Thymus (tissue), 11 donors: ENCODE measurements at regions not wholly inside any gene's neighbourhood (a gene's known extent, or its start where the extent isn't known, plus 50 kb on each side); places are given as distances from the start of the nearest gene placed in this dataset.
A peak's percentile ranks its signal among the peaks of the same experiment; 100 is the strongest.
"Not testable (repeated sequence)": the region's sequence is repeated elsewhere in the genome, so short reads cannot be mapped to it uniquely, and the experiment has no call there.

Experiments
- DNase-seq, 9 donors: peaks; one replicate each; pipeline ENCODE4 v3.0.0-alpha.2; 2013; ENCODE audit warnings: low spot score in 9 of 9, low read depth in 6 of 9, missing footprints in 1 of 9
- H3K27ac ChIP-seq, 2 donors: one replicate each; pipeline ENCODE4 v1.5.1; 2013; ENCODE audit warnings: control low read depth in 1 of 2, low read depth in 1 of 2, low read length in 1 of 2, mild to moderate bottlenecking in 1 of 2, moderate library complexity in 1 of 2
- H3K27me3 ChIP-seq, 2 donors: one replicate each; pipeline ENCODE4 v1.5.1; 2013; ENCODE audit warnings: low read length in 1 of 2; ENCODE audit not compliant: control insufficient read depth in 2 of 2, insufficient read depth in 1 of 2
- H3K36me3 ChIP-seq, 2 donors: one replicate each; pipeline ENCODE4 v1.5.1; 2013; ENCODE audit warnings: low read length in 1 of 2, mild to moderate bottlenecking in 1 of 2, moderate library complexity in 1 of 2; ENCODE audit not compliant: control insufficient read depth in 2 of 2, insufficient read depth in 2 of 2
- H3K4me1 ChIP-seq, 2 donors: one replicate each; pipeline ENCODE4 v1.5.1; 2013; ENCODE audit warnings: low read length in 2 of 2; ENCODE audit not compliant: control insufficient read depth in 2 of 2, insufficient read depth in 2 of 2
- H3K4me3 ChIP-seq, 2 donors: one replicate each; pipeline ENCODE4 v1.5.1; 2013; ENCODE audit warnings: low read length in 2 of 2, control low read depth in 1 of 2, mild to moderate bottlenecking in 1 of 2
- H3K9me3 ChIP-seq, 2 donors: one replicate each; pipeline ENCODE4 v1.5.1; 2013; ENCODE audit warnings: low read length in 1 of 2, mild to moderate bottlenecking in 1 of 2; ENCODE audit not compliant: control insufficient read depth in 2 of 2, insufficient read depth in 1 of 2
- WGBS: extraction: QIAGEN DNeasy Blood & Tissue Kit; methylation state at CpG from one replicate; pipeline ENCODE4 v1.1.7; 2013; 5-methylcytosine and 5-hydroxymethylcytosine counted together
- donor health status: healthy.

DNA sequence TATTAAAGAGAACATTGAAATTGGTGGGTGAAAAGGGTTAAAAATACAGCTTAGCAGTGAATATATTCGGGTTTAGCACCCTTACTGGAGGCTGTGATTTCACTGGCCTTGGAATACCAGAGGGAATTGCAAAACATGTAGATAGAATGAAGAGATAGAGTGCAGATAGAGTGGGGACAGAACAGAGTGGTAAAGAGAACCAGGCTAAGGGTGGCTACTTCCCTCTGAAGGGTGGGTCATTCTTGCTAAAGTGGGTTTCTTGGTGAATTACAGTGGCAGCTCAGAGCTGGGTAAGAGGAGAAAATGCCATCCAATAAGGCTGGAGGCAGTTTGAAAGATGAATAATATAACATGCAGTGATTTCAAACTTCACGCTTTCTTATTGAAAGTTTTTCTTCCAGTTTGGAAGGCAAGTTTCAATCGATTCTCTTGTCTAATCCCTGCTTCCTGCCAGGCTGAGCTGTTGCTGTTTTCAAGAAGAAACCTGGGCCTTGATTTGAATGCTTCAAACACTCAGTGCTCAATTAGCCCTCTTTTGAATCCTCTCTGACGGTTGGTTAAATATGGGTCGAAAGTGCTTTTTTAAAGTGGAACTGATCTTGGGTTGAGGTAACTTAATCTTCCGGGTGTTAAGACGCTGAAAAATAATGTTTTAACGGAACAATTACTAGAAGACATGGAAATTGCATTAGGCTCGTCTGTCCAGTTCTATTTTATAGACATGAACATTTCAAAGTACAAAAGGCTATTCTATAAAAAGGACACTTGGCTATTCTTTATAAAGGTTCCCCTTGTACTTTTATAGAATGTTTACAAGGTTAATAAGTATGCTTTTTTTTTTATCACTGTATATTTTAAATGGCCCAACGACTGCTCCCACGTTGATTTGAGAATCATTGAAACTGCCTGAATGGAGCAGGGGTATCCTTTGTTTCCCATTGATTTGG lies 203.3 kb downstream of the BCAS1 start:
- Histone ChIP-seq H3K4me1 (peaks cover 24 to 56% of the 10 kb centered on the region in 2 donors), H3K36me3 (no peaks in the 10 kb centered on the region), H3K4me3 (no peak overlapping the region), H3K27ac (peak overlapping the region; percentile 84 to 87), H3K9me3 (no peaks in the 10 kb centered on the region), H3K27me3 (no peaks in the 10 kb centered on the region)
- WGBS, result 71% methylated on average over 11 of the region's 11 CpGs
- DNase-seq, result peak in 1 of 9 donors; percentile 62

DNA sequence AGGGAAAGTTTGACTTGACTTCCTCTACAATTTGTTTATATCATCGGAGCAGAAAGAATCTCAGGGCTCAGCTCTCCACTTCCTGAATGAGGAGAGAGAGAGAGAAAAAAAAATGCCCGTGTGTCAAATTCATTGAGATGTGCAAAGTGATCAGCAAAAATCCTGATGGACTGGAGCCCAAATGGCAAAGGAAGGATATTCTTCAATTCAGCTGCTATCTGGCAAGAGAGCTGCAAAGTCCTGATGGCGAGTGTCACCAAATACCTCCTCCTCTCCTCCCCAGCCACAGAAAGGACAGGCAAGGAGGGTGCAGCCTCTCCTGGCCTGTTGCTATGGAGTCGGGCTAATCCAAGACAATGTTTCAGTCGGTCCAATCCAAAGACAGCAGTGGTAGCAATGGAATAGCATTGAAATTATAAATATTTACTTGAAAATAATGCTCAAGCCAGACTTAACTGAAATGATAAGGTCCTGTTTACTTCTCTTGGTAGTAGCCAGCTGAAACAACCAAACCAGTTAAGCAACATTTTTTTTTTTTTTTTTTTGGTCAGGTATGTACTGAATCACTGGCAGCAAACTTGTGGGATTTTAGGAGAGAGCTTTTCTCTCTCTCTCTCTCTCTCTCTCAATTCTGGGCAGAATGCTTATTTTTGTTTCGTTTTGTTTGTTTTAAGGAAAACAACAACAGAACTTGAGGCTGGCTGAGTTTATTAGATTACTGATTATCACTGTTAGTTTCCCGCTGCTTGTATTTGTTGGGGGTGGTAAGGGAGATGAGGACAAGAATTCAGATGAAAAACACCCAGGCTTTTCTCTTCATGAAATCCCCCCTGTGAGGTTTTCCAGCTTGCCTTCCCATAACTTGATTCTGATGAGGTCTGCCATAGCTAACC lies 204.2 kb downstream of the BCAS1 start:
- Histone ChIP-seq H3K4me3 (no peak overlapping the region), H3K27me3 (no peaks in the 10 kb centered on the region), H3K27ac (peak overlapping the region; percentile 87 to 89), H3K36me3 (no peaks in the 10 kb centered on the region), H3K4me1 (peaks cover 24 to 49% of the 10 kb centered on the region in 2 donors), H3K9me3 (no peaks in the 10 kb centered on the region)
- WGBS, result 48% methylated on average over 7 of the region's 7 CpGs
- peak in 2 of 9 donors; percentile 46 to 75 for DNase-seq

DNA sequence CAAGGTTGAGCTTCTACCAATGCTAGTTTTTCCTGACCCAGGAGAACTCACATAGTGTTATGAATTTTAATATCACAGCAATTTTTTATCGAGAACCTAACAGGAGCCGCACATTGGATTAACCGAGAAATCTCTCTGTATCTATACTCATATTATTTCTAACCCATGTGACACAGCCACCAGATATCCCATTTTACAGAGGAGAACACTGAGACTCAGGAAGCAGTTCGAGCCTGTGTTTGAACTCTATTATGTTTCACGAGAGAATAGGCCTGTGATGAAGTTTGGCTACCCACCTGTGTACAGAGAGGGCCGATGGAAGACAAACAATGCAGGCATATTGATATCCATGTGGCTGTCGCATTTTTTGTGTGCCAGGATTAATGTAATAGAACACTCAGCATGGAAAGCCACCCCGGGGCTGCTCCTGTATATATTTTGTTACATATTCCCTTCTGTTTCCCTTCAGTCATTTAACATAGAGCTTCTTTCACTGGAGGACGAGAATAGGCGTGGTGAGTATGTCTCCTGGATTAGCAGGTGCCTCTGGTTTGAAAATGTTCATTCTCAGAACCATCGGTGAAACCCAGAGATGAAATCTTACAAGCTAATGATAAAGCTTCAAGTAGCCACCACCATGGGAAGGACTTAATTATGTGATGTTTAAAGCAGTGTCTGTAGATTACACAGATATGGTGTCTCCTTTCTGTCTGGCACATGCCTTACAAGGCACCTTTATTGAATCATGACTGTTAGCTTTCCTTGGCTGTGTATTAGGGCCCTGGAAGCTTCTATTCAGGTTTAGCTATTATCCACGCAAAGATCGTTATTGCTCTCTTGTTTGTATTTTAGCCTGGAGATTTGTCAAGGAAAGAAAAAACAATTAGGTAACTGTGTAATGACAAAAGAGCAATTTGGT lies 205.4 kb downstream of the BCAS1 start:
- Histone ChIP-seq H3K4me1 (peaks cover 24 to 39% of the 10 kb centered on the region in 2 donors), H3K27ac (peak overlapping the region; percentile 75 to 87)
- DNase-seq, result peak in 1 of 9 donors; percentile 20
- H3K4me3 ChIP-seq, H3K27me3 ChIP-seq, H3K36me3 ChIP-seq, H3K9me3 ChIP-seq: not testable (repeated sequence)
- WGBS, result 95% methylated on average over 13 of the region's 13 CpGs

GRCh38 chr20:53863923-53864641 lies 206.3 kb downstream of the BCAS1 start:
- not testable (repeated sequence) for H3K4me3 ChIP-seq, H3K27me3 ChIP-seq, DNase-seq, H3K9me3 ChIP-seq, H3K27ac ChIP-seq, H3K36me3 ChIP-seq
- H3K4me1 ChIP-seq, result peaks cover 19 to 32% of the 10 kb centered on the region in 2 donors
- 95% methylated on average over 10 of the region's 10 CpGs for WGBS

DNA sequence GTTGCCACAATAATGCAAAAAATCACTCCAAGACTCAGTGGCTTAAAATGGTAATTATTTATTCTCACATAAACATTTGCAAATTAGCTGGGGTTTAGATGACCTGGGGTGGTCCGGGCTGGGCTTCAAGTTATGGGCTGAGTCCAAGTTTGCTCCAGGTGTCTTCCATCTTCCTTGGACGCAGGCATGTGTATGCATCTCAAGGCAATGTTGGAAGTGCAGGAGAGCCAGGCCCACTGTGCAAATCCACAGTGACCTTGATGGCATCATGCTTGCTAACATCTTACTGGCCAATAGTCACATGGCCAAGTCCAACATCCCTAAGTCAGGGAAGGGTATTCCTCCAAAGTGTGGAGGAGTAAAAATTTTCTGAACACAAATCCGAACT lies 206.9 kb downstream of the BCAS1 start:
- not testable (repeated sequence) for DNase-seq, H3K27me3 ChIP-seq, H3K36me3 ChIP-seq, H3K27ac ChIP-seq, H3K9me3 ChIP-seq, H3K4me3 ChIP-seq
- 97% methylated on average over 3 of the region's 3 CpGs for WGBS
- peaks cover 19 to 32% of the 10 kb centered on the region in 2 donors for H3K4me1 ChIP-seq

DNA sequence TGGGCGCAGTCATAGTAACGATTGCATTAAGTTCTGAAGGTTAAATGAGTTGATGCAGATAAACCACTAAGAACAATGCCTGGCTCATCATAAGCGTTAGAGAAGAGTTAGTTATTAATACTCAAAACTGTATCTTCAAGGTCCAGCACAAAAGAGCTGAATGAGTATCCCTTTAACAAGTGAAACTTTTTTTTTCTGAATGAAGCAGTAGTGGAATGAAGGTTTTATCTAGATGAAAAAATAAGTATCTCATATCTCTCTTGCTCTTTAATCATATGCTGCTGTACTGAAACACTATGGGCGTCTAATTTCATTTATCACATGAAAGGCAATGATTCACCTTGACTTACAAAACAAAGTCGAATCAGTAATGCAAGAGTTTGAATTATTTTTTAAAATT lies 207.4 kb downstream of the BCAS1 start:
- 98% methylated on average over 5 of the region's 5 CpGs for WGBS

DNA sequence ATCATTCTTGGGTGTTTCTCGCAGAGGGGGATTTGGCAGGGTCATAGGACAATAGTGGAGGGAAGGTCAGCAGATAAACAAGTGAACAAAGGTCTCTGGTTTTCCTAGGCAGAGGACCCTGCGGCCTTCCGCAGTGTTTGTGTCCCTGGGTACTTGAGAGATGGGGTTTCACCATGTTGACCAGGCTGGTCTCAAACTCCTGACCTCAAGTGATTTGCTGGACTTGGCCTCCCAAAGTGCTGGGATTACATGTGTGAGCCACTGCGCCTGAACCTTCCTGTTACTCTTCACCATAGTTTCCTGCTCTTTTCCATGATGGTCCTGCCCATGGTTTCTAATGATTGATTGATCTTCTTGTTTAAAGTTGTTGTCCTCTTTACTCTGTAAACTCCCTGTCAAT lies 207.9 kb downstream of the BCAS1 start:
- not testable (repeated sequence) for H3K27ac ChIP-seq, H3K36me3 ChIP-seq, H3K4me3 ChIP-seq, H3K27me3 ChIP-seq, H3K9me3 ChIP-seq, DNase-seq
- peaks cover 18 to 30% of the 10 kb centered on the region in 2 donors for H3K4me1 ChIP-seq
- WGBS, result 98% methylated on average over 4 of the region's 4 CpGs

More for the DNA sequence above, 207.4 kb downstream of the BCAS1 start:
- not testable (repeated sequence) for H3K9me3 ChIP-seq, DNase-seq, H3K4me3 ChIP-seq, H3K27ac ChIP-seq, H3K27me3 ChIP-seq, H3K36me3 ChIP-seq
- H3K4me1 ChIP-seq, result peaks cover 18 to 30% of the 10 kb centered on the region in 2 donors

GRCh38 chr20:53862136-53862397 lies 208.3 kb downstream of the BCAS1 start:
- H3K4me1 ChIP-seq, result peaks cover 19 to 25% of the 10 kb centered on the region in 2 donors
- WGBS, result 98% methylated on average over 1 of the region's 1 CpG

More at GRCh38 chr20:53862136-53862397, 208.3 kb downstream of the BCAS1 start:
- not testable (repeated sequence) for H3K9me3 ChIP-seq, H3K36me3 ChIP-seq, H3K27ac ChIP-seq, H3K27me3 ChIP-seq, H3K4me3 ChIP-seq, DNase-seq
